ENCODE measurements at regions not wholly inside any gene's neighbourhood (a gene's known extent, or its start where the extent isn't known, plus 50 kb on each side); places are given as distances from the start of the nearest gene placed in this dataset.
A peak's percentile ranks its signal among the peaks of the same experiment; 100 is the strongest.

GRCh38 chr10:89838044-89838615 lies 136.7 kb downstream of the KIF20B start:
- no peak for TF ChIP-seq HMGXB4 (CRISPR knock-in tag; IDR thresholded peaks at IDR 0.05)
- no peak for TF ChIP-seq RORB (CRISPR knock-in tag; IDR thresholded peaks at IDR 0.05)
- no peak for TF ChIP-seq OVOL2 (CRISPR knock-in tag; IDR thresholded peaks at IDR 0.05; ENCODE audit: borderline replicate concordance)
- TF ChIP-seq ZNF416 (CRISPR knock-in tag; IDR thresholded peaks at IDR 0.05) = no peak
- TF ChIP-seq SMAD4 (CRISPR knock-in tag; IDR thresholded peaks at IDR 0.05) = no peak
- no peak for TF ChIP-seq NFATC4 (CRISPR knock-in tag; IDR thresholded peaks at IDR 0.05)
- TF ChIP-seq RELA (CRISPR knock-in tag; IDR thresholded peaks at IDR 0.05; ENCODE audit: borderline replicate concordance) = no peak
- TF ChIP-seq ZNF263 (CRISPR knock-in tag; IDR thresholded peaks at IDR 0.05; ENCODE audit: low read depth) = no peak
- no peak for TF ChIP-seq PRRX2 (CRISPR knock-in tag; IDR thresholded peaks at IDR 0.05)
- no peak for TF ChIP-seq ZNF121 (CRISPR knock-in tag; IDR thresholded peaks at IDR 0.05)
- TF ChIP-seq AFF4 (CRISPR knock-in tag; IDR thresholded peaks at IDR 0.05; ENCODE audit: borderline replicate concordance) = no peak
- no peak for TF ChIP-seq ATF3 (CRISPR knock-in tag; conservative IDR thresholded peaks at IDR 0.05)
- no peak for TF ChIP-seq ZNF423 (CRISPR knock-in tag; IDR thresholded peaks at IDR 0.05)
- TF ChIP-seq ZNF138 (CRISPR knock-in tag; conservative IDR thresholded peaks at IDR 0.05) = no peak
- no peak for TF ChIP-seq MAX (CRISPR knock-in tag; IDR thresholded peaks at IDR 0.05)
- TF ChIP-seq ZNF219 (CRISPR knock-in tag; IDR thresholded peaks at IDR 0.05; ENCODE audit: borderline replicate concordance) = no peak
- TF ChIP-seq FOXJ3 (CRISPR knock-in tag; IDR thresholded peaks at IDR 0.05; ENCODE audit: borderline replicate concordance) = no peak
- no peak for TF ChIP-seq MYBL2 (CRISPR knock-in tag; IDR thresholded peaks at IDR 0.05)
- no peak overlapping the region for H3K27ac Mint-ChIP-seq
- H3K27me3 Mint-ChIP-seq (ENCODE audit: low read depth) = peaks cover 36% of the 10 kb centered on the region
- H3K4me3 Mint-ChIP-seq = peak overlapping the region; percentile 75
- peak; percentile 41 for DNase-seq (ENCODE audit: low spot score)
- no peaks in the 10 kb centered on the region; the same call in 1 of the 2 replicates for H3K9me3 Mint-ChIP-seq
- ChIA-PET CTCF (interaction anchor here (1.3 to 1.5 kb wide), 2 partner anchors 14 to 15 kb away, joined by 3 to 10 read pairs; no protein-coding TSS in a partner anchor), POLR2A (interaction anchor here (0.6 kb wide), 1 partner anchor 1049 kb away, joined by 5 read pairs; no protein-coding TSS in a partner anchor)
- H3K36me3 Mint-ChIP-seq = no peaks in the 10 kb centered on the region
- peaks cover 9% of the 10 kb centered on the region; the same call in 1 of the 2 replicates for H3K4me1 Mint-ChIP-seq
- peak; percentile 78 for ATAC-seq

GRCh38 chr10:89845541-89846280 lies 144.3 kb downstream of the KIF20B start:
- CTCF ChIA-PET = interaction anchor here (0.6 to 3.2 kb wide), 2 partner anchors 7 to 442 kb away, joined by 3 to 14 read pairs; no protein-coding TSS in a partner anchor
- Mint-ChIP-seq H3K4me1 (peaks cover 18% of the 10 kb centered on the region), H3K27me3 (ENCODE audit: low read depth) (no peaks in the 10 kb centered on the region), H3K36me3 (no peaks in the 10 kb centered on the region), H3K9me3 (no peaks in the 10 kb centered on the region; the same call in 1 of the 2 replicates), H3K27ac (no peak overlapping the region), H3K4me3 (no peak overlapping the region)
- POLR2A ChIA-PET = interaction anchor here (0.7 kb wide), 1 partner anchor 734 kb away, joined by 3 read pairs; no protein-coding TSS in a partner anchor
- DNase-seq (ENCODE audit: low spot score) (no peak), ATAC-seq (no peak)
- TF ChIP-seq CBFB (CRISPR knock-in tag; IDR thresholded peaks at IDR 0.05; ENCODE audit: low read depth) = no peak
- no peak for TF ChIP-seq ZNF317 (CRISPR knock-in tag; IDR thresholded peaks at IDR 0.05; ENCODE audit: borderline replicate concordance, low read depth)
- no peak for TF ChIP-seq PRRX2 (CRISPR knock-in tag; IDR thresholded peaks at IDR 0.05)
- no peak for TF ChIP-seq ERG (CRISPR knock-in tag; IDR thresholded peaks at IDR 0.05)
- TF ChIP-seq IRF2 (CRISPR knock-in tag; IDR thresholded peaks at IDR 0.05; ENCODE audit: borderline replicate concordance, low read depth) = no peak
- TF ChIP-seq ZNF232 (CRISPR knock-in tag; IDR thresholded peaks at IDR 0.05) = no peak
- no peak for TF ChIP-seq KAT7 (CRISPR knock-in tag; IDR thresholded peaks at IDR 0.05; ENCODE audit: borderline replicate concordance)
- no peak for TF ChIP-seq JUN (CRISPR knock-in tag; IDR thresholded peaks at IDR 0.05)
- TF ChIP-seq ATF3 (CRISPR knock-in tag; conservative IDR thresholded peaks at IDR 0.05) = no peak

Measured in WTC11 (cell line).